ENCODE measurements at regions not wholly inside any gene's neighbourhood (a gene's known extent, or its start where the extent isn't known, plus 50 kb on each side); places are given as distances from the start of the nearest gene placed in this dataset.
A peak's percentile ranks its signal among the peaks of the same experiment; 100 is the strongest.
"Not testable (repeated sequence)": the region's sequence is repeated elsewhere in the genome, so short reads cannot be mapped to it uniquely, and the experiment has no call there.

DNA sequence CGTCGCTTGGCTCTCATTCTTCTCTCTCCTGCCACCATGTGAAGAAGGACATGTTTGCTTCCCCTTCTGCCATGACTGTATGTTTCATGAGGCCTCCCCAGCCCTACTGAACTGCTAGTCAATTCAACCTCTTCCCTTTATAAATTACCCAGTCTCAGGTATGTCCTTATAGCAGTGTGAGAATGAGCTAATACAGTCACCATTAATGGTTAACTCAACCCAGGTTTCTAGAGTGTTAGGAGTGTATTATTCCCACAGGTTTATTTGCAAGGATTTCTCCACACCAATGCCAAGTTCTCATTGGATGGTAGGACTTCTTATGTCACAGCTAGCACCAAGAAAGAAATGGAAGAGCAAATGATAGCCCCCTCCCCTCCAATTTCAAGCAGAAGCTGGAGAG is 71.9 kb downstream of the DYNAP start:
- Histone ChIP-seq H3K9me3 (no peaks in the 10 kb centered on the region), H3K36me3 (no peaks in the 10 kb centered on the region), H3K27me3 (no peaks in the 10 kb centered on the region), H3K4me3 (no peak overlapping the region), H3K27ac (no peak overlapping the region), H3K4me1 (no peaks in the 10 kb centered on the region)
- DNase-seq (ENCODE audit: low spot score) = no peak
- TF ChIP-seq, protein P1, sequence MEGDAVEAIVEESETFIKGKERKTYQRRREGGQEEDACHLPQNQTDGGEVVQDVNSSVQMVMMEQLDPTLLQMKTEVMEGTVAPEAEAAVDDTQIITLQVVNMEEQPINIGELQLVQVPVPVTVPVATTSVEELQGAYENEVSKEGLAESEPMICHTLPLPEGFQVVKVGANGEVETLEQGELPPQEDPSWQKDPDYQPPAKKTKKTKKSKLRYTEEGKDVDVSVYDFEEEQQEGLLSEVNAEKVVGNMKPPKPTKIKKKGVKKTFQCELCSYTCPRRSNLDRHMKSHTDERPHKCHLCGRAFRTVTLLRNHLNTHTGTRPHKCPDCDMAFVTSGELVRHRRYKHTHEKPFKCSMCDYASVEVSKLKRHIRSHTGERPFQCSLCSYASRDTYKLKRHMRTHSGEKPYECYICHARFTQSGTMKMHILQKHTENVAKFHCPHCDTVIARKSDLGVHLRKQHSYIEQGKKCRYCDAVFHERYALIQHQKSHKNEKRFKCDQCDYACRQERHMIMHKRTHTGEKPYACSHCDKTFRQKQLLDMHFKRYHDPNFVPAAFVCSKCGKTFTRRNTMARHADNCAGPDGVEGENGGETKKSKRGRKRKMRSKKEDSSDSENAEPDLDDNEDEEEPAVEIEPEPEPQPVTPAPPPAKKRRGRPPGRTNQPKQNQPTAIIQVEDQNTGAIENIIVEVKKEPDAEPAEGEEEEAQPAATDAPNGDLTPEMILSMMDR (IDR thresholded peaks at IDR 0.05) = no peak

DNA sequence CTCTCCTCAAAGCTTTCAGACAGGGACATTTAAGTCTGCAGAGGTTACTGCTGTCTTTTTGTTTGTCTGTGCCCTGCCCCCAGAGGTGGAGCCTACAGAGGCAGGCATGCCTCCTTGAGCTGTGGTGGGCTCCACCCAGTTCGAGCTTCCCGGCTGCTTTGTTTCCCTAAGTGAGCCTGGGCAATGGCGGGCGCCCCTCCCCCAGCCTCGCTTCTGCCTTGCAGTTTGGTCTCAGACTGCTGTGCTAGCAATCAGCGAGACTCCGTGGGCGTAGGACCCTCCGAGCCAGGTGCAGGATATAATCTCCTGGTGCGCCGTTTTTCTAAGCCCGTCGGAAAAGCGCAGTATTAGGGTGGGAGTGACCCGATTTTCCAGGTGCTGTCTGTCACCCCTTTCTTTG is 78.7 kb downstream of the DYNAP start:
- H3K27me3 ChIP-seq = not testable (repeated sequence)

DNA sequence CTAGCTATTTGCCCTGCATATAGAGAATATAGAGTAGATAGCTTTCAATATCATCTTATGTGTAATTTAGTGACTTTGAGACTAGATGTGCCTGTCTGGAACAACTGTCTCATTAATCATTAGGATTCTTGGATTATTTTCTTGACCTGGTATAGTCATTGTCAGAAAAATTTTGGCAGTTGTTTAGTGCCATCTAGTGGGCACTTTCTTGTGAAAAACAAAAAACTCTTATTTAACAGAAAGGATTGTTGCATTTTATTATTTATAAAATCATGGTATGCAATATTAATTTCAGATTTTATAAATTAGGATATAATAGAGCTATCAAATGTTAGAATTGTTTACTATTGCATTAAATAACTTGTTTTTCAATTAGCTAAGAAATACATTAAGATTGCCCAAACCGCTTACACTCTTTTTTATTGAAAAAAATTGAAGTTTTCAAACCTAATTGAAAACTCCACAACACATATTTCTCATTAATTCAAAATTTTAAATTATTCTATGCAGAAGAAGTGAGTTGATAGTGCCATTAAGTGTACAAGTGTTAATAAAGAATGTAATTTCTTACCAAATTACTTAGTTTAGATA is 80.3 kb downstream of the DYNAP start:
- no peak overlapping the region for H3K4me3 ChIP-seq
- peaks cover 0 to 4% of the 10 kb centered on the region in 2 donors for H3K9me3 ChIP-seq
- no peaks in the 10 kb centered on the region for H3K27me3 ChIP-seq
- H3K4me1 ChIP-seq = no peaks in the 10 kb centered on the region
- no peak overlapping the region for H3K27ac ChIP-seq
- H3K36me3 ChIP-seq = no peaks in the 10 kb centered on the region
- DNase-seq (ENCODE audit: low spot score) = no peak
- TF ChIP-seq, protein P1 (IDR thresholded peaks at IDR 0.05) = peak; percentile 29 to 69

More for the DNA sequence above, 78.7 kb downstream of the DYNAP start:
- H3K36me3 ChIP-seq; DNase-seq (ENCODE audit: low spot score); H3K9me3 ChIP-seq; H3K4me1 ChIP-seq; H3K27ac ChIP-seq; H3K4me3 ChIP-seq: not testable (repeated sequence)

DNA sequence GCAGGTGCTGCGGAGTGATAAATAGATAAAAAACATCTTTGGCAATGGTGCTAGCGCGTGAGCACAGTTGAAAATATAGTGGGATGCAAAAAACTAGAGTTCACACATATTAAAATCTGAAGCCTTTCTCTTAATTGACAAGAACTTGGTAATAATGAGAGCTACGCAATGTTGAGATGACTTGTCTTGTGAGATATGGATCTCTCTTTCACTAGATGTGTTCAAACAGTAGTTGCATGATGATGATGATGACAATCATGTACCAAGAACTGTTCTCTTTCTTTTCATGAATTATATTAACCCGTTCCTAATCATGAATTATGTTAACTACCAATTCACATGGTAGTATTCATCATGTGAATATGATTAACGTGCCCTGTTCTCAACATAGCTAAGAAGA is 81.1 kb downstream of the DYNAP start:
- Histone ChIP-seq H3K36me3 (no peaks in the 10 kb centered on the region), H3K27ac (no peak overlapping the region), H3K4me3 (no peak overlapping the region), H3K9me3 (peaks cover 0 to 9% of the 10 kb centered on the region in 2 donors), H3K27me3 (no peaks in the 10 kb centered on the region), H3K4me1 (no peaks in the 10 kb centered on the region)
- TF ChIP-seq, protein P1 (IDR thresholded peaks at IDR 0.05) = no peak
- DNase-seq (ENCODE audit: low spot score) = no peak

DNA sequence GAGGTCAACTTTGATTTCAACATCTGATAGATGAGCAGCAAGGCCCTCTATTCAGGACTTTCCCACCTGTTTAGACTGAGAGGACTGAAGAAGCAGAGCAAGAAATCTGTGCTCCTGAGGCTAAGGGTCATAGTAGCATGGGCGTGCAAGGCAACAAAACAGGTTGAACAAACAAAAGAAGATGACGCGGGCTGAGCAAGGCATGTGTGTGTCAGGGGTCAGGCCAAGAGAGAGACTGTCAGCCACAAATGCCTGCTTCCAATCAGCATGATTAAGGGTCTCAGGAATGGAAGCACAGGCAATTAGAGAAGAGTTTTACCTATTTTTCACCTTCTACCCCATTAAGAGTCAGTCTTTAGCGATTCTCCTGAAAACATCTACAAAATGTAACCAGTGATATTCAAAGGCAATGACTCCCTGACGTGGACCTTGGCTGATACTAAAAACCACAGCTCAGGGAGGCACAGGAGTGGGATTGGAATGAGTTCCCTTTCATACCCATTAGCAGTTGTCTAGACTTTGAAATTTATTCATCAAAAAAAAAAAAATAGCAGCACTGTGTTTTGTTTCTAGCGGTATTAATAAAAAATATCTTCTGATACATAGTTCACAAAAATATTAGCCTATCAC is 81.9 kb downstream of the DYNAP start:
- no peak overlapping the region for H3K27ac ChIP-seq

DNA sequence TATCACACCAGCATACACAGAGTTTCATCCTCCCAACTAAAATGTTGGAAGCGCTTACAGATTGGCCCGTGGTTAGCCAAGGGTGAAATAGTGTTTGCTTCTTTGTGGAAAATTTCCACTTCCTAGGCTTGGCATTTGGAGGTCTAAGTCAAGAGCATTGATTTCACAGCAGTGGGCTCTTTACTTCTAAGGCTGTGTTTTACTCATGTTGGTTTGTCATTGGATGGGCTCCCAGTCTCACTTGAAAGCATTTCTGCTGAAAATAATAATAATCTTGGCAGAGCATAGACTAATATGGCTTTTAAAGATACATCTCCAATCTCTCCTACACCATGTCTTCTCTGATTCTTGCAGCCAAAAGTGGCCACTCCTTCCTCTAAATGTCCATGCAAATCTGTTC is 82.9 kb downstream of the DYNAP start:
- peaks cover 0 to 9% of the 10 kb centered on the region in 2 donors for H3K9me3 ChIP-seq
- TF ChIP-seq, protein P1 (IDR thresholded peaks at IDR 0.05) = no peak
- no peak overlapping the region for H3K27ac ChIP-seq
- H3K27me3 ChIP-seq = no peaks in the 10 kb centered on the region
- H3K4me3 ChIP-seq = no peak overlapping the region
- H3K4me1 ChIP-seq = no peaks in the 10 kb centered on the region
- H3K36me3 ChIP-seq = no peaks in the 10 kb centered on the region
- DNase-seq (ENCODE audit: low spot score) = no peak

More for the DNA sequence above, 81.9 kb downstream of the DYNAP start:
- Histone ChIP-seq H3K4me1 (no peaks in the 10 kb centered on the region), H3K9me3 (peaks cover 0 to 9% of the 10 kb centered on the region in 2 donors), H3K4me3 (no peak overlapping the region), H3K27me3 (no peaks in the 10 kb centered on the region), H3K36me3 (no peaks in the 10 kb centered on the region)
- DNase-seq (ENCODE audit: low spot score) = no peak
- TF ChIP-seq, protein P1 (IDR thresholded peaks at IDR 0.05) = no peak

Data from right atrium auricular region (tissue), 2 donors.